Transverse colon (tissue), 4 donors: ENCODE measurements at regions not wholly inside any gene's neighbourhood (a gene's known extent, or its start where the extent isn't known, plus 50 kb on each side); places are given as distances from the start of the nearest gene placed in this dataset.

Experiments used
- POLR2A ChIP-seq: fragments of 450-650 bp; IDR thresholded peaks from one replicate; pipeline ENCODE4 v1.6.1; 2016; ENCODE audit warnings: antibody characterized with exemption, mild to moderate bottlenecking, moderate library complexity
- POLR2AphosphoS5 ChIP-seq, 3 donors: sonication (generic); formaldehyde crosslinking; IDR thresholded peaks; one replicate each; pipeline ENCODE4 v1.6.1; 2016; ENCODE audit warnings: antibody characterized with exemption in 3 of 3
- TF ChIP-seq, protein P1 (sequence below), 5 experiments: fragments of 200-600 bp in 3 of 5; fragments of 450-650 bp in 2 of 5; sonication (generic) in 3 of 5; IDR thresholded peaks; 1 replicate in 2 of 5; 2 replicates in 3 of 5; pipeline ENCODE4 v1.5.1; 2016 to 2017; ENCODE audit warnings: antibody characterized with exemption in 5 of 5, inconsistent platforms in 3 of 5, mild to moderate bottlenecking in 2 of 5, moderate library complexity in 1 of 5

DNA sequence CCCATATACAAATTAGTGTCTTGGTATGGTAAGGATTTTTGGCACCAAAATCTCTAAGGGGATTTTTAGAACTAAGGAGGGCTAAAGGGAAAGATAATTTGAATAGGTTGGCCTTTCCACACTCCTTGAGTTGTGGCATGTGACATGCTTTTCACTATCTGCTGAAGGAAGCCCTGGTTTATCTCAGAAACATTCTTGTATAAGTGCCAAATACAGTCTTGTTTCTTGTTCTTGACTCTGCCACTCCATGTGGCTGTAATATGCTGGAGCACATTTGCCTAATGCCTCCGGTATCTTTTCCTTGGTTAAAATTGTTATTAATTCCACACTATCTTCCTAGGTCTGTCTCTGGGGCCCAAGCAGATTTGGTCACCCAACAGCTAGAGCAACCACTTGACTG, 457.0 kb downstream of the USP25 start:
- TF ChIP-seq POLR2A (no peak), POLR2AphosphoS5 (IDR thresholded peaks at IDR 0.05) (no peak)
- TF ChIP-seq, protein P1, sequence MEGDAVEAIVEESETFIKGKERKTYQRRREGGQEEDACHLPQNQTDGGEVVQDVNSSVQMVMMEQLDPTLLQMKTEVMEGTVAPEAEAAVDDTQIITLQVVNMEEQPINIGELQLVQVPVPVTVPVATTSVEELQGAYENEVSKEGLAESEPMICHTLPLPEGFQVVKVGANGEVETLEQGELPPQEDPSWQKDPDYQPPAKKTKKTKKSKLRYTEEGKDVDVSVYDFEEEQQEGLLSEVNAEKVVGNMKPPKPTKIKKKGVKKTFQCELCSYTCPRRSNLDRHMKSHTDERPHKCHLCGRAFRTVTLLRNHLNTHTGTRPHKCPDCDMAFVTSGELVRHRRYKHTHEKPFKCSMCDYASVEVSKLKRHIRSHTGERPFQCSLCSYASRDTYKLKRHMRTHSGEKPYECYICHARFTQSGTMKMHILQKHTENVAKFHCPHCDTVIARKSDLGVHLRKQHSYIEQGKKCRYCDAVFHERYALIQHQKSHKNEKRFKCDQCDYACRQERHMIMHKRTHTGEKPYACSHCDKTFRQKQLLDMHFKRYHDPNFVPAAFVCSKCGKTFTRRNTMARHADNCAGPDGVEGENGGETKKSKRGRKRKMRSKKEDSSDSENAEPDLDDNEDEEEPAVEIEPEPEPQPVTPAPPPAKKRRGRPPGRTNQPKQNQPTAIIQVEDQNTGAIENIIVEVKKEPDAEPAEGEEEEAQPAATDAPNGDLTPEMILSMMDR (IDR thresholded peaks at IDR 0.05): no peak
